WTC11 (cell line): ENCODE measurements at regions not wholly inside any gene's neighbourhood (a gene's known extent, or its start where the extent isn't known, plus 50 kb on each side); places are given as distances from the start of the nearest gene placed in this dataset.

Experiments used
- CTCF ChIP-seq: fragments of 200-600 bp; IDR thresholded peaks from 2 replicates; pipeline ENCODE4 v1.8.0; 2022; ENCODE audit warnings: antibody characterized with exemption
- ELF4 ChIP-seq: sonication (generic); formaldehyde crosslinking; IDR thresholded peaks from 2 replicates; pipeline ENCODE4 v1.8.1; 2022; ENCODE audit warnings: low read depth, mild to moderate bottlenecking, moderate library complexity, missing genetic modification reagents
- JUN ChIP-seq: sonication (generic); formaldehyde crosslinking; IDR thresholded peaks from 2 replicates; pipeline ENCODE4 v1.8.0; 2023; ENCODE audit warnings: mild to moderate bottlenecking, missing genetic modification reagents
- MLX ChIP-seq: sonication (generic); formaldehyde crosslinking; IDR thresholded peaks from 2 replicates; pipeline ENCODE4 v1.8.1; 2023; ENCODE audit warnings: mild to moderate bottlenecking, missing genetic modification reagents, moderate library complexity
- NFATC4 ChIP-seq: fragments of 250-450 bp; sonication (Bioruptor Pico); IDR thresholded peaks from 2 replicates; pipeline ENCODE4 v1.9.0; 2021; ENCODE audit warnings: mild to moderate bottlenecking
- NR1H2 ChIP-seq: sonication (generic); formaldehyde crosslinking; IDR thresholded peaks from 2 replicates; pipeline ENCODE4 v1.9.0; 2021; ENCODE audit warnings: mild to moderate bottlenecking, moderate library complexity, missing genetic modification reagents
- NR2C2 ChIP-seq: sonication (generic); formaldehyde crosslinking; IDR thresholded peaks from 2 replicates; pipeline ENCODE4 v1.8.0; 2022; ENCODE audit warnings: mild to moderate bottlenecking, missing genetic modification reagents
- SP1 ChIP-seq: sonication (generic); formaldehyde crosslinking; conservative IDR thresholded peaks from 2 replicates; pipeline ENCODE4 v1.8.1; 2022; ENCODE audit warnings: missing genetic modification reagents

GRCh38 chr20:57761413-57761734 lies 51.6 kb upstream of the PMEPA1 start:
- TF ChIP-seq CTCF (no peak), NR1H2 (CRISPR knock-in tag) (no peak), NFATC4 (CRISPR knock-in tag) (no peak), JUN (CRISPR knock-in tag) (no peak), NR2C2 (no peak), MLX (CRISPR knock-in tag) (no peak), SP1 (CRISPR knock-in tag) (no peak), ELF4 (CRISPR knock-in tag) (no peak)
